ENCODE measurements at regions not wholly inside any gene's neighbourhood (a gene's known extent, or its start where the extent isn't known, plus 50 kb on each side); places are given as distances from the start of the nearest gene placed in this dataset.

- no peak for DNase-seq
Measured at GRCh38 chr11:104529906-104530305, 366.0 kb upstream of the PDGFD start.

- no peak for DNase-seq
Measured at GRCh38 chr11:104529213-104529612, 365.3 kb upstream of the PDGFD start.

GRCh38 chr11:104526006-104526405 is 362.1 kb upstream of the PDGFD start:
- DNase-seq = no peak

- DNase-seq = no peak
Measured at GRCh38 chr11:104525416-104525815, 361.5 kb upstream of the PDGFD start.

- DNase-seq = no peak
Measured at GRCh38 chr11:104524254-104524653, 360.3 kb upstream of the PDGFD start.

DNA sequence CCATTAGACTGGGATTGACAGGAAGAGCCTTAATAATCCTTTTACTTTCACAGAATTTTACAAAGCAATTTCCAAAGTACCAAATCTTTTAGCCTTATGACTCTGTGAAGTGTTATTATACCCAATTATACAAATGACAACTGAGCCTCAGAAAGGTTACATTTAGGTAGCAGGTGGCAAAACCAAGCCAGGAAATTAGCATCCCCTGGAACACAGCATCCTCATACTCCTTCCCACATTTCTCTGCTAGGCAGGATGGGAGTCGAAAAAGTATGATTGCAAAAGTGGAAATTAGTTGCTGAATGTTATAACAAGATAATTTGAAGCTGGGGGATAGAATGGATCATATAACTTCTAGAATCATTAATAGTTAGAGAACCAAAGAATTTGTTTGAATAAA is 359.7 kb upstream of the PDGFD start:
- DNase-seq = no peak

DNA sequence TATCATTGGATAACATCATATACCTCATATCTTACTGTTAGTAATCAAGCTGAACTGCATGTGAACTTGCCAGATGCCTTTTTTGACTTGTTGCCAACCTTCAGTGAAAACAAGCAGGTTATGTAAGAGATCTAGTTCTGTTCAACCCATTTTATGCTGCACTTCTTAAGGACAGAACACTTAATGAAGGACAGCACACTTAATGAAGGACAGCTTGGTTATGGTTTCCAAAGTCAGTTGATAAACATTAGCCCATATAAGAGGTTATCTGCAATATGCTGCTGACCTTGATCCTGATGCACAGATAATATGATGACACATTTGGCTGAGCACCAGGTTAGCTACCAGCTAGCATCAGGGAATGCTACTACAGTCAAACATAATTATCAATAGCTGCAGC is 358.7 kb upstream of the PDGFD start:
- no peak for DNase-seq

DNA sequence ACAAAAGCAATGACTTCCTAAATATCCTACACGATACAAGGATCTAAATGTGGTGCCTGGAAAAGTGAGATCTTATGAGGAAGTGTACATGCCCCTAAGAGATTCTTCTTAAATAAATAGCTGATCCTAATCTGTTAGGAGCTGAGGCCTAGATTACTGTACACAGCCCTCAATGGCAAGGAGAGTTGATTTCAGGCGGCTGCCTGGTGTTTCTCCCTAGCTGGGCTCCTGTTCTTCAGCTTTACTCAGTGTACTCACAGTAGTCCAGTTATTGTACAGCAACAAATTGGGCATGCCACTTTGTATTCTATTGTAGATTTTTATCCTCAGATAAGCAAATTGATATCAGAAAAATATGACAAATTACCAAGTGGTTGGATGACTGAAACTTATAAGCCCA is 358.2 kb upstream of the PDGFD start:
- DNase-seq = no peak

DNA sequence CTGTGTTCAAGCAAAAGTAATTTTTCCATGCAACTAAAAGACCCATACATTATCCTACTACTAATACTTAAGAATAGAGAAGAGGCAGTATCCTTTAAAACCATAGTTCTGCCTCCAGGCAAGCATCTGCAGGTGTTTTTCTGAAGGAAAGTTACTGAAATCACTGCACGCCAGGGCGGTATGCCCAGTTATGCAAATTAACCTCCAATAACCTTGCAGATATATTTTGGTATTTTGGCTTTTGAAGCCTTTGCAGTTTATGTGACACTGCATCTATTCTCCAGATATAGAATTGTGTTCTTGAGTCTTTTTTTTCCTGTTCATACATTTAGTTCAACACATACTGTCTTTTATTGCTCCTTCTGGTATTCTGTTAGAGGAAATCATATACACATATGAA is 346.2 kb upstream of the PDGFD start:
- no peak for DNase-seq

DNA sequence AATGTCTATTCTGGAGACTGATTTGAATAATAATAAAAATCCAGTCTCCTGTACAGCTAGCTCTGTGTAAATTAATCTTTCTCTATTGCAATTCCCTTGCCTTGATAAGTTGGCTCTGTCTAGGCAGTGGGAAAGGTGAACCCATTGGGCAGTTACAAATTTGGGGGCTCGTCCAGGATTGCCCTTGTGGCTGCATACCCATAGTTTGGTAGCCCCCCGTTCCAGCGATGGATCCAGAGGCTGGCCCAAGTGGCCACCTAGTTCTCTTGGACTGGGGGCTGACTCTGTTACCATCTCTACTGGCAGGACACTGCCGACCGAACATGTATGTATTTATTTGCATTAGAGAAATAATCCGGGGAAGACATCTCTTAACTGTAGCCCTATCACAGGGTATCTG is 326.2 kb upstream of the PDGFD start:
- DNase-seq = no peak

DNA sequence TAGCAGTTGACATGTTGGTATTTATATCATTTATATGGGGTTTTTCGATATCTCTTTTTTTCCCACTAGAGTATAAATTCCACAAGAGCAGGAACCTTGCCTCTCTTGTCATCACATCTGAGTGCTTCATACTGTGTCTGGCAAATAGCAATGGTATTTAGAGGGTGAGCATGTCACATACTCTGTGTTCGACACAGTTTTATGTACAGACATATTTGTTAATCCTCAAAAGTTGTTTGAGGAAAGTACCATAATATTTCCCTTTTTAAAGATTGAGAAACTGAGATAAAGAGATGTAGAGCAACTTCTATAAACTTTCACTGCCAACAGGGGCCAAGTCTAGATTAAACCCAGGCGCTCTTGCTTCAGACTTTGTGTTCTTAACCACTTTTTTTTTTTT is 324.6 kb upstream of the PDGFD start:
- DNase-seq = no peak

DNA sequence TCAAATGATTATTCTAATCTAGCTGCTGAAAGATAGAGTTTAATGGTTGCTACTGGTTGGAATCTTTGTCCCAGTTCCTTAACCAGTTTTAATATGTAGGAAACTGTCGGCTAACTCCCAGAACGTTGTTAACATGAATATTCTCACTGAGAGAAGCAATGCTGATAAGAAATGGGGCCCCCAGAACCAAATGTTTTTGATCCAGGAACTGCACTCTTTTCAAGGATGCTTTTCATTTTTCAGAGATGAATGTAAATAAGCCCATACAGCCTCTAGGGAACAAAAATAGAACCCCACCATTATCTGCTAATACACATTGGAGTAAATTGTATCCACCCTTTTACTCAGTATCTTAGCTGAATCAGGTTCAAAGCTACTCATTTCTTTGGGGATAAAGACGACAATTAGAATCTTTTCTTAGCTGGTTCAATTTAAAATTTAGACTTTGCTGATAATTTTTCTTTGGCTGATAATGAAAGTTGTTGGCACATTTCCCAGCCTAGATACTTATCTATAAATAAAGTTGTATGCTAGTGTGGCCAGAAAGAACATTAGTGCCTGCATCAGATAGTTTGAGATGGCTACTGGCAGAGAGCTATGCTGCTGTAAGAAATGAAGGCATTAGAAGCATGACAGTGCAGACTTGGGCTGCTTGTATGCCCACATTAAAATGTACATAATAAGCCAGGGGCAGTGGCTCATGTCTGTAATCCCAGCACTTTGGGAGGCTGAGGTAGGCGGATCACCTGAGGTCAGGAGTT is 323.3 kb upstream of the PDGFD start:
- no peak for DNase-seq

- no peak for DNase-seq
Measured at GRCh38 chr11:104484804-104485554, 321.0 kb upstream of the PDGFD start.

DNA sequence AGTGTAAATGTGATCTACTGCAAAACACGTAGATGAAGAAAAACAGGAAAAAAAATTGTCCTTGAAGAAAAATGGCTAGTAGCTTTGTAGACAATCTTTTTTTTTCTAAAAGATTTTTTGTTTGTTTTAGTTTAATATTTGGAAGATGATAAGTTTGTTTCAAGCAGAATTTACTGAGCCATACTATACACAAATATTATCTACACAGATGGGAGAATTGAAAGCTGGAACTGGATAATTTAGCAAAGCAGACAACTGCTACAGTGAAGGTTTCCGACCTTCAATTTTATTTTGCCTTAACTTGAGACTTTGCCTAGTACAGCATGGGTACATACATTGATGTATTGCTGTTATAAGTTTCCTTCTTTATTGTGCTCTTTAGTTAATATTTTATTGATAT is 313.0 kb upstream of the PDGFD start:
- DNase-seq = no peak

DNA sequence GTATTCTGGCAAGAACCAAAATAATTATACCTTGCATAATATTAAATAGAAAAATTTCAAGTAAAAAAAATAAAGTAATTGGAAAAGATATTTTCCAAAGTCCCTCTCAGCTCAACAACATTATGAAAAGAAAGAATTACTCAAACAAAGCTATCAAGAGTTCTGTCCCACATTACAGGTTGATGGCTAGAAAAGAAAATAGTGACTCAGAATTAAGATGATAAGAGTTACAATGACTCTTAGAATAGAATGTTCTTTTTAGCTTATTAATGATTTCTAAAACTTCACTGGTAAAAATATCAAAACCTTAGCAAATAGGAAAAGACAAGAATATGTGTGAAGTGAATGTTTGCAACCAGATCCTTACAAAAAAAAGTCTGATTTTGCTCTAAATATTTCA is 312.5 kb upstream of the PDGFD start:
- DNase-seq = no peak

- no peak for DNase-seq
Measured at GRCh38 chr11:104467404-104467803, 303.5 kb upstream of the PDGFD start.

DNA sequence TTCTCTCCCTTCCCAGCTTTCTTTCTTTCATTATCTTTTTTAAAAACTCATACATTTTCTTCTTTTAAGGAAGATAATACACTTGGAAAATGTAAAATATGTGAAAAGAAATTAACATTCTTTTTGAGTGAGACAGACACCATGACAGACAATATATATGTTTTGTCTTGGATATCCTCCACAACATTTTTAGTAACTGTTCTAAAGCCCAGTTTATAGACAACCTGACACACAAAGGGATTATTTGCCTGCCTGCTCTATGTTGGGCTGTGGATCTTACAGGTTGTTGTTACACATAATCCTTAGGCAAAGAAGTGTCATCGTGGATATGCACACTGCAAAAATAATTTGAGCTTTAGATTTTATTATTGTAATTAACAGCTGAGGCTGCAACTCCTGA is 301.4 kb upstream of the PDGFD start:
- DNase-seq = no peak

- DNase-seq = no peak
Measured at GRCh38 chr11:104464691-104465090, 300.7 kb upstream of the PDGFD start.

- DNase-seq = peak in 1 of 51 donors; percentile 3
Measured at GRCh38 chr11:104462341-104462740, 298.4 kb upstream of the PDGFD start.

DNA sequence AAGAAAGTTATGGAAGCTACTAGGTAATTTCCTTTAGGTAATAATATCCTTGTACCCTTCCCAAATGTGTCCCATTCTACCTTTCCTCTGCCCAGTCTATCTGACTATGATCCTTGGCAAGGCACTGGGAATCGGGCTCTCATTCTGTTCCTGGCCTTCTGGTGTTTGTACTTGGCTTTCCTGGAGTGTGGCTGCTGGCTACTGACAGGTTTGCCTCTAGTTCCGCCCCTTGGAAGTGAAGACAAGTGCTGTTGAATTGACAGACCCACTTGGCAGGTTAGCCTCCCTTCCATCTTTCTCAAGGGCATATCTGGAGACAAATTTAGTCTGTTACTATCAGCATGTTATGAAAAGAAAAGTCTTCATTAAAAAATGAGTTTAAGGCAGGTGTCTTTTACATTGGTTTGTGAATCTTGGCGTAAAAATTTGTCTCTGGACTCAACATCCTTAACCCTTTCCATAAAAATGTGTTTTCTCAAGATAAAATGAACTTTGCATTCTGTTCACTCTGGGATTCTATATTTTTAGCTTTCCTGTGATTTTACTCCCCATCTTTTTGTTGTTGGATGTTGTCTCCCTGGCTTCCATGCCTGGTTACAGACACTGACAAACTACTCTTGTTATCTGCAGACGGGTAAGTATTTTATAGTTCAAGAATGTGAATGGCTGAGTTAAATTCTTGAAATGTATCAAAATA is 287.4 kb upstream of the PDGFD start:
- no peak for DNase-seq

GRCh38 chr11:104443387-104443786 is 279.4 kb upstream of the PDGFD start:
- no peak for DNase-seq

DNA sequence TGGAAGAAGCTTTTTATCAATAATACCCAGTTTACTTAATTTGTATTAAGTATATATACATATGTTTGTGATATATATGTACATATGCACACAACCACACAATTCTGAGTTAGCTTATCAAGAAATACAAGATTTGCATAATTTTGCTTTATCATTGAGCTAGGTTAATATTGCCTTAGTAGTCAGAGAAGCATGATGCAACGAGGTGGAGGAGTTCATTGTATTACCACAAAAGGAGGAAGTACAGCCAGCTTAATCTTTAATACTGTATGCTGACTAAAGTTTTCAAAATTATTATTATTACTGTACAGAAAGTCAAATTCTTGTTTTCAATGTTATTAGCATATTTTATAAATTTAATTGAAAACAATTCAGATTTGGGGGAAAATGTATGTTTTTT is 278.4 kb upstream of the PDGFD start:
- DNase-seq = no peak

DNA sequence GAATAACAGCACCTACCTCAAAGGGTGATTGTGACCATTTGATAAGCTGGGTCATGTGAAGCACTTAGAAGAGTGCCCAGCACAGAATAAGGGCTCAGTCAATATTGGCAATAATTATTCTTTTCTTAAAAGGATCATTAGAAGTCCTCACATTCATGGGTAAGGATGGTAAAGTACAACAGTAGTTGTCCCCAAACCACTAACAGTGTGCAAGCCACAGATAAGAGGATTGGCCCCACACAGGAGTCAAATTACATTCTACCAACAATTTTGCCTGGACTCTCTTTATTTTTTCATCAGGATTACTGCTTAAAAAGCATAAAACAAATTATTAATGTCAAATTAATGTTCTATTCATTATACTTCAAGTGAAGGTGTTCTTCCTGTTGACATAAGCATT is 271.5 kb upstream of the PDGFD start:
- DNase-seq = no peak

Measured in hypothalamus (tissue), 51 donors.